ENCODE measurements at regions not wholly inside any gene's neighbourhood (a gene's known extent, or its start where the extent isn't known, plus 50 kb on each side); places are given as distances from the start of the nearest gene placed in this dataset.

DNA sequence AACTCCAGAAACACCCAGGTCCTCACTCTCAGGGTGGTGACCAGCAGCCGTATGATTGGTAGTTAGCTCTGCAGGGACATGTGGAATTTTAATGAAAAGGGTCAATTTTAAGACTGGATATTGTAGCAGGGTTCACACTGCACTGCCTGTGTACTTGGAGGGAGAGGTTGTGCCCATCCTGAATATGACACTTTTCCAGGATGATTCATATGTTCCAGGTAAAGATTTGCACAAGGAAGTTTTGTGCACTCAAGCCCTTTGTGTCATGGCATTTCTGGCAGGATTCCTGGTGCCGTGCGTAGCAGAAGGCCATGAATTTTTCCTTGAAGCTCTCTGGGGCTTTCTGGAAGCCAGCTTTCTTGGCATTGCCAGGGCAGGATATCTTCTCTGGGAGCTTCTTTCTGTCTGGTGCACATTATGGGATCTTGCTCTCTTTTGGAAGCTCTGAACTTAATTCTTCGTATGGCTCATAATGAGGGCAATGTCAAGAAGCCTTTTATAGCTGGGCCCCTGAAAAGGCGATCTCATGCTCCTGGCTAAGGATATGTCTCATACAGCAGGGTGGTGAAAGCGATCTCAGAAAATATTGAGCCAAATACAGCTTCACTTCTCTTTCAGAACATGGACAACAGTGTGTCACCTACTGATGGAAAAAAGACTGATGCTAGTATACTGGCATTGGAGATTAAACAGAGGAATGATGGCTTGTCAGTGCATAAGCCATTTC, 1133.9 kb downstream of the AACS start:
- H3K9me3 ChIP-seq: no peaks in the 10 kb centered on the region
- in situ Hi-C loops (cut with MboI; ENCODE audit: low sequenced_read_pairs): no loop called here
- no peaks in the 10 kb centered on the region for H3K27me3 ChIP-seq (ENCODE audit: low read depth)
- no peak overlapping the region for H3K4me3 ChIP-seq
- no peaks in the 10 kb centered on the region for H3K4me1 ChIP-seq
- no peak for DNase-seq (ENCODE audit: low spot score in 2 of 2)
- no peaks in the 10 kb centered on the region for H3K36me3 ChIP-seq (replicated peaks)

DNA sequence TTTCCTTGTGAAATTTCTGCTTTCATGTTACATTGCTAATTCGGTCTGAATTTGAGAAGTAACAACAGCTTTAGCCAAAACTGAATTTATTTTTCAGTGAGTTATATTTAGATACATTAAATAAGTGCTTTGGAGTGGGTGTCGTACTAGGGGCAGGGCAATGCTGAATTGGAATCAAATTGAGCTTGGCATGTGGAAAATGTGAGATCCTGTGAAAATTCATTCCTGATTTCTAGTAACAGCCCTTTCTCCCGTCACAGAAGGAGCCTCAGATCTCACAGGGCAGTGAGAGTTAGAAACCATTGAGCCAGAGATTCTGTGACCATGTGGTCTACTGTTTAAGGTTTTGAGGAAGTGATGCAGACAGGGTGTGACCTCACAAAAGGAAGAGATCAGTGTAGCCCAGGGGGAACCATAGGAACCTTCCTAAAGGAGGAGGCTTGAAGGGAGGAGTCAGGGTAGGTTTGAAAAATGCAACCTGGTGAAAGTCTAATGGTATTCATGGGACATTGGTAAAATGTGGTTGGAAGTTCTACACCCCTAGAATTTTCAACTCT, 1136.8 kb downstream of the AACS start:
- in situ Hi-C loops (cut with MboI; ENCODE audit: low sequenced_read_pairs): no loop called here
- no peak for DNase-seq (ENCODE audit: low spot score in 2 of 2)
- H3K9me3 ChIP-seq: no peaks in the 10 kb centered on the region
- H3K4me1 ChIP-seq: no peaks in the 10 kb centered on the region
- no peaks in the 10 kb centered on the region for H3K27me3 ChIP-seq (ENCODE audit: low read depth)
- no peak overlapping the region for H3K4me3 ChIP-seq
- H3K36me3 ChIP-seq (replicated peaks): no peaks in the 10 kb centered on the region

DNA sequence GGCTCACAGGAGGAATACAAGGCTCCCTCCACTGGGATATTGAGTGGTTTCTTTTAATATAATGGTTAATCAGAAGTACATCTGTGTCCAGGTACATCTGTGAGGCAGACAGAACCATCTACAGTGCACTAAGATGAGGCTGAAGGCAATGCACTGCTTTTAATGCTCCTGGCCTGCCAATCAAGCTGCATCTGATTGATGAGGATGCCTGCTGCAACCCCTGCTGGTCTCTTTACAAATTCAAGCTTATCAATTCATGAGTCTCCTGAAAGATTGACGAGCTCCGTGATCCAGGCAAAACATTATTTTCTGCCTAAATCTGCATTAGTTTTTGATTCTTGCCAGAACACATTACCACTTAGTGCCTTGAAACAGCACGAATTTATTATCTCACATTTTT, 1139.1 kb downstream of the AACS start:
- Histone ChIP-seq H3K4me1 (no peaks in the 10 kb centered on the region), H3K27me3 (ENCODE audit: low read depth) (no peaks in the 10 kb centered on the region), H3K36me3 (replicated peaks) (no peaks in the 10 kb centered on the region), H3K9me3 (no peaks in the 10 kb centered on the region), H3K4me3 (no peak overlapping the region)
- in situ Hi-C loops (cut with MboI; ENCODE audit: low sequenced_read_pairs): no loop called here
- no peak for DNase-seq (ENCODE audit: low spot score in 2 of 2)

DNA sequence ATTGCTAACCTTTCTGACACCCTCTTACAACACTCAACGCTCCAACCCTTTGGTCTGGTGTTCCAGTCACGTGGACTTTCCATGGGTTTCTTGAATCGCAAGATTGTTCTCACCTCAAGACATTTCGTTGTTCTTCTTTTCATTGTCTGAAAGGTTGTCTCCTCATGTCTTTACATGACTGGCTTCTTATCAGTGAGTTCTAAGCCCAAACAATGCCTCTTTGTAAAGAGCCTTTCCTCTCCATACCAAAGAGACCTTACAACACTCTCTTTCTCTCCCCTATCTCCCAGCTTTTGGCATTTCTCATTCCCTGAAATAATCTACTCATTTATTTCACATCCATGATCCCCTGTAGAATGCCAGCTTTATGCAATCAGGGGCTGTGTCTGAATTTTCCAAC, 1144.8 kb downstream of the AACS start:
- no peaks in the 10 kb centered on the region for H3K4me1 ChIP-seq
- no peaks in the 10 kb centered on the region for H3K27me3 ChIP-seq (ENCODE audit: low read depth)
- no peaks in the 10 kb centered on the region for H3K9me3 ChIP-seq
- H3K36me3 ChIP-seq (replicated peaks): no peaks in the 10 kb centered on the region
- DNase-seq (ENCODE audit: low spot score in 2 of 2): no peak
- in situ Hi-C loops (cut with MboI; ENCODE audit: low sequenced_read_pairs): no loop called here
- no peak overlapping the region for H3K4me3 ChIP-seq

DNA sequence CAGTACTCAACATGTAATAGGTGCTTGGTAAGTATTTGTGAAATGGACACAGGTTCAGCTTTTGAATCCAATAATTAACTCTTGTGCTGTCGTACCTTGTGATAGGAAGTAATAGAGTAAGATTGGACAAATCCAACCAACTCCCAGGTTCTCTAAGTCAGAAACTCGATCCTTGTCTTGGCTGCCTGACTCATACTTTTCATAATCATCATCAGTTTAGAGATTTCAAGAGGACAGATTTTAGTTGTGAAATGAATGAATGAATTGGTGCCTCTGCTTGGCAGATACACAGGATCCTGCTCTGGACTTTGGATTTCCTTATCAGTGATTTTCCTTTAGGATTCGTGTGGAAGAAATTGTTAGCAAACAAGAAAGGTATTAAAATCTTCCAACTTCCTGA, 1145.2 kb downstream of the AACS start:
- no peaks in the 10 kb centered on the region for H3K36me3 ChIP-seq (replicated peaks)
- H3K27me3 ChIP-seq (ENCODE audit: low read depth): no peaks in the 10 kb centered on the region
- no peak overlapping the region for H3K4me3 ChIP-seq
- no peak for DNase-seq (ENCODE audit: low spot score in 2 of 2)
- no peaks in the 10 kb centered on the region for H3K4me1 ChIP-seq
- no peaks in the 10 kb centered on the region for H3K9me3 ChIP-seq
- in situ Hi-C loops (cut with MboI; ENCODE audit: low sequenced_read_pairs): no loop called here

DNA sequence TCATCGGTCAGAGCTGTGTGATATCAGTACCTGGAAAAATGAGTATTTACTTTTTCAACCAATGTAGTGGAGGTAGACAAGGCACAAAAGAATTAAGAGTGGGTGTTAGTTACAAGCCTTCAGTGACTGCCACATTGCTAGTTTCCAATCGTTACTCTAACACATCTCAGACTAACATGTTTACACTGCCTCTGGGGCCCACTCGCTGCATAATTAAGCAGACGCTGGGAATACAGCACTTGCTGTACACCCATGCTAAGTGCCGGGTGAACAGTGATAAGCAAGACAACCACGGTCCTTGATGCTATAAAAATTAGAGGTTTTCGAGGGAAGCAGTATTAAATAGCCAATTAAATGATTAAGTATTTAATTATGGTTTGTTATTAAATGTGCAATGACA, 1147.6 kb downstream of the AACS start:
- Histone ChIP-seq H3K4me3 (no peak overlapping the region), H3K36me3 (replicated peaks) (no peaks in the 10 kb centered on the region), H3K27me3 (ENCODE audit: low read depth) (no peaks in the 10 kb centered on the region), H3K4me1 (no peaks in the 10 kb centered on the region), H3K9me3 (no peaks in the 10 kb centered on the region)
- DNase-seq (ENCODE audit: low spot score in 2 of 2): no peak
- in situ Hi-C loops (cut with MboI; ENCODE audit: low sequenced_read_pairs): no loop called here

DNA sequence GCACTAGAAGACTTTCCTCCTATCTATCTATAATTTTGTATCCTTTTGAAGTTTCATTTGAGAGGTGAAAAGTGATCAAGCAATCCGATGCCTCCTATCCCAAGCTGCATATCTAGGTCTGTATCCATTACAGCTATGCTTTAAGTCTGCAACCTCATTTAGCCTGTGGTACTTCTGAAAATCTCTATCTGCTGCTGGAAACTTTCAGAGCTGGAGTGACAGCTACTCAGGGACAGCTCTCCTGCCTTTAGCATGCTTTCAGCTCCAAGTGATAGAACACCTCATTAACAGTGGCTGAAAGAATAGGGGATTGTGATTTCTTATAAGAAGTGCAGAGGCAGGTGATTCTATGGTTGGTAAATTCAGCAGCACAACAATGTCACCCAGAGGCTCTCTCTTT, 1153.5 kb downstream of the AACS start:
- H3K27me3 ChIP-seq (ENCODE audit: low read depth): no peaks in the 10 kb centered on the region
- no peaks in the 10 kb centered on the region for H3K4me1 ChIP-seq
- no peaks in the 10 kb centered on the region for H3K9me3 ChIP-seq
- H3K36me3 ChIP-seq (replicated peaks): no peaks in the 10 kb centered on the region
- no peak for DNase-seq (ENCODE audit: low spot score in 2 of 2)
- in situ Hi-C loops (cut with MboI; ENCODE audit: low sequenced_read_pairs): no loop called here
- H3K4me3 ChIP-seq: no peak overlapping the region

DNA sequence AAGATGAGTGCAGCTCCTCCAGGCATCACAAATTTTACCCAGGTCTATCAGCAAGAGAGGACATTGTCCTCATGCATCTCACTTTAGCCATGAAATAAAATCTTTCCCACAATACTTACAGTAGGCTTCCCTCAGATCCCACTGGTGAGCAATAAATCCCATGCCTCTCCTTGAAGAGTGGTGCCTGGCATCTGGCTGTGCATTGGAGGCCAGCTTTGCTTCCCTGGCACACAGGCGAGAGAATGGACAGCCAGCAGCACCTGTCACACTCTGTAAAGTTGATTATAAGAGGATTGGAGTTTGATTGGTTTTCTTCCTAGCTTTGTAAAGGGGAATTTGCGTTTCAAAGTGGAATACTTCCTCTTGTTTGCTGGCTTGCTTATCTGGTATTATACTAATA, 1153.9 kb downstream of the AACS start:
- no peak overlapping the region for H3K4me3 ChIP-seq
- H3K9me3 ChIP-seq: no peaks in the 10 kb centered on the region
- in situ Hi-C loops (cut with MboI; ENCODE audit: low sequenced_read_pairs): no loop called here
- no peaks in the 10 kb centered on the region for H3K4me1 ChIP-seq
- no peaks in the 10 kb centered on the region for H3K36me3 ChIP-seq (replicated peaks)
- no peaks in the 10 kb centered on the region for H3K27me3 ChIP-seq (ENCODE audit: low read depth)
- DNase-seq (ENCODE audit: low spot score in 2 of 2): no peak

DNA sequence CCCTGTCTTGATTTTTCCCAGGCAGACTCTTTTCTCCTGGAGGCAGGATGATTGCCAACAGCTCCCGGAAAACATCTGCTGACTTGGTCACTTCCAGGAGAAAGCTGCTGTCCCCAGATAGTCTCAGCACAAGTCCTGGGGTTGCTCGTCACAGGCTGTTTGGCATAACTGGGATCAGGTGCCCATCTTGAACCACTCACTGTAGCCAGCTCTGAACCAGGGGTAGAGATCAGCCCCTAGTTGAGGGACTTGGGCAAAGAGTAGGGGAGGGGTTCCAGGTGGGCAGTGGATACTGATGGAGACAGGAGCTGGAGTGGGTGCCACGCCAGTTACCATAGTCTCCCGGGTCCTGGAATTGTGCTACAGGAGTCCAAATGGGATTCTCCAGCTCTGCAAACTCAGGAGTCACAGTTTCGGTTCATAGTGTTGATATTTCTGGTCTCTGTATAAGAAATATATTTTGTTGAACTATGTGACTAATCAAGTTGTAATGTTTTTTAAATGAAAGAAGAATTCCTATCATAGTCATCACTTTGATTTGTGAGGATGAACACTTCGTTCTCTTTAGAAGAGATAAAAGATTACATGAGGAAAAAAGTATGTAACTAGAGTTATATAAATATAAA, 1154.5 kb downstream of the AACS start:
- Histone ChIP-seq H3K4me3 (no peak overlapping the region), H3K4me1 (no peaks in the 10 kb centered on the region), H3K36me3 (replicated peaks) (no peaks in the 10 kb centered on the region), H3K9me3 (no peaks in the 10 kb centered on the region), H3K27me3 (ENCODE audit: low read depth) (no peaks in the 10 kb centered on the region)
- in situ Hi-C loops (cut with MboI; ENCODE audit: low sequenced_read_pairs): no loop called here
- no peak for DNase-seq (ENCODE audit: low spot score in 2 of 2)

DNA sequence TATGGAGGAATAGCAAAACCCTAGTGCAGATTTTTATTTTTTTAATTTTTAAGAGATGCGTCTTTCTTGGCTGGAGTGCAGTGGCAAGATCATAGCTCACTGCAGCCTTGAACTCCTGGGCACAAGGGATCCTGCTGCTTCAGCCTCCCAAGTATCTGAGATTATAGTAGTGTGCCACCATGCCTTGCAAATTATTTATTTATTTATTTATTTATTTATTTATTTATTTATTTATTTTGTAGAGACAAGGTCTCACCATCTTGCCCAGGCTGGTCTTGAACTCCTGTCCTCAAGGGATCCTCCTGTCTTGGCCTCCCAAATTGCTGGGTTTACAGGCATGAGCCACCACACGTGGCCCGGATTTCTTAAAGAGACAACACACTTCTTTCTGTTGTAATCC, 1158.8 kb downstream of the AACS start:
- Histone ChIP-seq H3K4me3 (no peak overlapping the region), H3K9me3 (no peaks in the 10 kb centered on the region), H3K27me3 (ENCODE audit: low read depth) (no peaks in the 10 kb centered on the region), H3K36me3 (replicated peaks) (no peaks in the 10 kb centered on the region), H3K4me1 (no peaks in the 10 kb centered on the region)
- in situ Hi-C loops (cut with MboI; ENCODE audit: low sequenced_read_pairs): no loop called here
- DNase-seq (ENCODE audit: low spot score in 2 of 2): no peak

DNA sequence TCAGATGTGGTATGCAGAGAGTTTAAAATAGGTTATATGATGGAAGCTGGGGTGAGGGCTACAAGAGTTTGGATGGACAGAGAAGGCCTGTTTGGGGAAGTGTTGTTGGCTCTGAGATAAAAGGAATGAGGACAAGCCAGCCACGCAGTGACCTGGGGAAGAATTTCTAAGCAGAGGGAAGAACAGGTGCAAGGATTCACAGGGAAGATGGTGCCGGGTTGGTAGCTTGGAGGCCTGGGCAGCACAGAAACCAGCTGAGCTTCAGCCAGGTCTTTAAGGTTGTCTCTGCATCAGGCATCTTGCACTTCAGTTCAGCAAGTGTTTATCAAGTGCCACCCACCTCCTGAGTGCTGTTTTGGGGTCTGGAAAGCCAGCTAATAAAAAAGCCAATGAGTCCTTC, 1163.7 kb downstream of the AACS start:
- no peak overlapping the region for H3K4me3 ChIP-seq
- DNase-seq (ENCODE audit: low spot score in 2 of 2): no peak
- H3K4me1 ChIP-seq: no peaks in the 10 kb centered on the region
- H3K36me3 ChIP-seq (replicated peaks): no peaks in the 10 kb centered on the region
- H3K27me3 ChIP-seq (ENCODE audit: low read depth): no peaks in the 10 kb centered on the region
- in situ Hi-C loops (cut with MboI; ENCODE audit: low sequenced_read_pairs): no loop called here
- H3K9me3 ChIP-seq: no peaks in the 10 kb centered on the region

DNA sequence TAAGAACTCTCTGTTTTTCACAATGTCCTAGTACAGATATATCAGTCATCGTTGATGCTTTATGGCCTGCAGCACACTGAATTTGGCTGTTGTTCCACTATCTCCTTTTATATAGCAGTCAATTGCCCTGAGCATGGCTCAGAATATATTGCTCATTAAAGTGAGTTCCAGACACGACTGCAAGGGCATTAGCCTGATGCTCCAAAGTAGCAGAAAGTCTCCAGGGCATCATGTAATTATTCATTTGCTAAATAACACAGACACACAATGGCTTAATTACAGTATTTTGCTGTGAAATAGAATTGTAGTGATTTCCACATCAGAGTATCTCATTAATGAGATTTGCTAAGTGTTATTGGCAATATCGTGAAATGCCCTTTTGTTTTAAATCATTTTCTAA, 1167.5 kb downstream of the AACS start:
- no peaks in the 10 kb centered on the region for H3K36me3 ChIP-seq (replicated peaks)
- H3K9me3 ChIP-seq: no peaks in the 10 kb centered on the region
- H3K27me3 ChIP-seq (ENCODE audit: low read depth): no peaks in the 10 kb centered on the region
- no peak overlapping the region for H3K4me3 ChIP-seq
- in situ Hi-C loops (cut with MboI; ENCODE audit: low sequenced_read_pairs): no loop called here
- no peaks in the 10 kb centered on the region for H3K4me1 ChIP-seq
- DNase-seq (ENCODE audit: low spot score in 2 of 2): no peak

DNA sequence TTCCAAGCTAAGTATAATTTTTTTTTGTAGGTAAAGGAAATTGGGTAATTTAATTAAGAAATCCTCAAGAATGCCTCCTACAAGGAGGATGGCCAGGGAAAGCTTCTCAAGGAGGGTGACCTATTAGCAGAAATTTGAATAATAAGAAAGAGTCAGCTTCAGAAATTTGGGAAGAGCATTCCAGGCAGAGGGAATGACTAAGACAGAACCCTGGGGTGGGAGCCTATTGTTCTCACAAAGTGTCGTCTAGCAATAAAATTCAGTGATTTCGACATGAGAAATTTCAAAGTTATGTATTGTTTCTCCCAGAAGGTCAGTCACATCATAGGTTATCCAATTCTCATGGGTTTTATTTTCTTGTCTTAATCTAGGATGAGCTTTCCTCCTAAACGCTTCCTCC, 1168.4 kb downstream of the AACS start:
- no peaks in the 10 kb centered on the region for H3K36me3 ChIP-seq (replicated peaks)
- H3K4me3 ChIP-seq: no peak overlapping the region
- no peaks in the 10 kb centered on the region for H3K9me3 ChIP-seq
- H3K4me1 ChIP-seq: no peaks in the 10 kb centered on the region
- H3K27me3 ChIP-seq (ENCODE audit: low read depth): no peaks in the 10 kb centered on the region
- in situ Hi-C loops (cut with MboI; ENCODE audit: low sequenced_read_pairs): no loop called here
- DNase-seq (ENCODE audit: low spot score in 2 of 2): no peak

DNA sequence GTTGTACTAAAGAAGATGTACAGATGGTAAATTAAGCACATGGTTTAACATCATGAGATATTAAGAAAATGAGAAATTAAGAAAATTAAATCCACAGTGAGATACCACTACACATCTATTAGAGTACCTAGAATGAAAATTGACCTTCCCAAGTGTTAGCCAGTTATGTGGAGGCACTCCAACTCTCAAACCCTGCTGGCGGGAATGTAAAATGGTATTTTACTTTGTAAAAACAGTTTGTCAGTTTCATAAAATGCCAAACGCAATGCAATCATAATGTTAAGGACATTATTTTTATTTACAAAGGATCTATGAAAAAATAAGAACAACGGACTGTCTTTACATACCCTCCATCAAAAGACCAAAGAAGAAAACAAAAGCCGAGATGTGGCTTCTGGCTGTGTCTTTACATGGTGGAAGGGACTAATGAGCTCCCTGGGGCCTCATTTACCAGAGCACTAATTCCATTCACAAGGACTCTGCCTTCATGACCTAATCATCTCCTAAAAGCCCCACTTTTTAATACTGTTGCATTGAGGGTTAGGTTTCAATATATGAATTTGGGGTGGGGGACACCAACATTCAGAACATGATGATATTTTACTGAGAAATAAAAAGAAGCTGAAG, 1178.7 kb downstream of the AACS start:
- Histone ChIP-seq H3K9me3 (no peaks in the 10 kb centered on the region), H3K4me1 (no peaks in the 10 kb centered on the region), H3K4me3 (no peak overlapping the region), H3K36me3 (replicated peaks) (no peaks in the 10 kb centered on the region), H3K27me3 (ENCODE audit: low read depth) (no peaks in the 10 kb centered on the region)
- DNase-seq (ENCODE audit: low spot score in 2 of 2): no peak
- in situ Hi-C loops (cut with MboI; ENCODE audit: low sequenced_read_pairs): no loop called here

All from HAP-1 (cell line).